Activated T-helper 17 cell treated with anti-CD3 and anti-CD28 coated beads, Interleukin-2, amount 50 U/mL, for 72 hours (primary cell): ENCODE measurements at regions not wholly inside any gene's neighbourhood (a gene's known extent, or its start where the extent isn't known, plus 50 kb on each side); places are given as distances from the start of the nearest gene placed in this dataset.
"Not testable (repeated sequence)": the region's sequence is repeated elsewhere in the genome, so short reads cannot be mapped to it uniquely, and the experiment has no call there.

ENCODE experiments used
- ATAC-seq: fragments of 150-1000 bp; cut with Tn5 transposase; replicated peaks from 2 replicates; pipeline ENCODE4 v1.10.0; 2021; ENCODE audit warnings: mild to moderate bottlenecking, moderate library complexity
- H3K27ac Mint-ChIP-seq: one replicate; pipeline ENCODE4 v1.8.0; 2022; ENCODE audit warnings: mixed read lengths
- H3K27me3 Mint-ChIP-seq: one replicate; pipeline ENCODE4 v1.8.0; 2022; ENCODE audit warnings: mixed read lengths
- H3K36me3 Mint-ChIP-seq: one replicate; pipeline ENCODE4 v1.8.0; 2022; ENCODE audit warnings: low read depth, mild to moderate bottlenecking, mixed read lengths
- H3K4me1 Mint-ChIP-seq: one replicate; pipeline ENCODE4 v1.8.0; 2022; ENCODE audit warnings: mixed read lengths
- H3K4me3 Mint-ChIP-seq: one replicate; pipeline ENCODE4 v1.8.0; 2022; ENCODE audit warnings: mild to moderate bottlenecking, mixed read lengths
- H3K9me3 Mint-ChIP-seq: one replicate; pipeline ENCODE4 v1.8.0; 2022; ENCODE audit warnings: mixed read lengths

GRCh38 chr6:113763876-113764275 is 93.3 kb upstream of the MARCKS start:
- H3K27me3 Mint-ChIP-seq = peaks cover 4% of the 10 kb centered on the region
- H3K4me1 Mint-ChIP-seq = no peaks in the 10 kb centered on the region
- H3K4me3 Mint-ChIP-seq = no peak overlapping the region
- ATAC-seq = peak; percentile 87
- no peaks in the 10 kb centered on the region for H3K9me3 Mint-ChIP-seq
- no peaks in the 10 kb centered on the region for H3K36me3 Mint-ChIP-seq
- no peak overlapping the region for H3K27ac Mint-ChIP-seq

DNA sequence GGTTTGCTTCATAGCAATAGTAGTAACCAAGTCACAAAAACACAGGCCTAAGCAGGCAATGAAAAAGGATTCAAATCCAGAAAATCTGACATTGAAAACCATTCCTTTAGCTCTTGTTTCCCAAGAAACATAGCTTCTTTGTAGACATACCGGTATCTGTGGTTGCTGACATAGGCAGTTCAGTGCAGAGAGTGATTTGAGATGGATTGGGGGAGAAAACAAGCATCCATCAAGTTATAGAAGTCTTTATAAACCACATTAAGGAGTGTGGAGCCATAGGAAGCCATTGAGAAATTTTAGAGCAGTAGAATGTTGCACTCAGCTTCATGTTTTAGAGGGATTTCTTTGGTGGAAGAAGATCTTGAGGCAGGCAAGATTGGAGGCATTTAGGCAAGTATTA is 91.2 kb upstream of the MARCKS start:
- H3K36me3 Mint-ChIP-seq = no peaks in the 10 kb centered on the region
- no peak overlapping the region for H3K27ac Mint-ChIP-seq
- no peaks in the 10 kb centered on the region for H3K9me3 Mint-ChIP-seq
- no peak for ATAC-seq
- peaks cover 4% of the 10 kb centered on the region for H3K27me3 Mint-ChIP-seq
- H3K4me3 Mint-ChIP-seq = no peak overlapping the region
- H3K4me1 Mint-ChIP-seq = no peaks in the 10 kb centered on the region

- H3K9me3 Mint-ChIP-seq = no peaks in the 10 kb centered on the region
These were observed 89.2 kb upstream of the MARCKS start for GRCh38 chr6:113767985-113768384.

GRCh38 chr6:113772961-113773360 is 84.2 kb upstream of the MARCKS start:
- ATAC-seq = no peak
- Mint-ChIP-seq H3K9me3 (no peaks in the 10 kb centered on the region), H3K4me1 (no peaks in the 10 kb centered on the region), H3K27me3 (no peaks in the 10 kb centered on the region), H3K36me3 (no peaks in the 10 kb centered on the region), H3K4me3 (no peak overlapping the region), H3K27ac (no peak overlapping the region)

More at GRCh38 chr6:113767985-113768384, 89.2 kb upstream of the MARCKS start:
- Mint-ChIP-seq H3K4me3 (no peak overlapping the region), H3K27ac (no peak overlapping the region), H3K36me3 (no peaks in the 10 kb centered on the region), H3K4me1 (no peaks in the 10 kb centered on the region), H3K27me3 (no peaks in the 10 kb centered on the region)
- no peak for ATAC-seq

DNA sequence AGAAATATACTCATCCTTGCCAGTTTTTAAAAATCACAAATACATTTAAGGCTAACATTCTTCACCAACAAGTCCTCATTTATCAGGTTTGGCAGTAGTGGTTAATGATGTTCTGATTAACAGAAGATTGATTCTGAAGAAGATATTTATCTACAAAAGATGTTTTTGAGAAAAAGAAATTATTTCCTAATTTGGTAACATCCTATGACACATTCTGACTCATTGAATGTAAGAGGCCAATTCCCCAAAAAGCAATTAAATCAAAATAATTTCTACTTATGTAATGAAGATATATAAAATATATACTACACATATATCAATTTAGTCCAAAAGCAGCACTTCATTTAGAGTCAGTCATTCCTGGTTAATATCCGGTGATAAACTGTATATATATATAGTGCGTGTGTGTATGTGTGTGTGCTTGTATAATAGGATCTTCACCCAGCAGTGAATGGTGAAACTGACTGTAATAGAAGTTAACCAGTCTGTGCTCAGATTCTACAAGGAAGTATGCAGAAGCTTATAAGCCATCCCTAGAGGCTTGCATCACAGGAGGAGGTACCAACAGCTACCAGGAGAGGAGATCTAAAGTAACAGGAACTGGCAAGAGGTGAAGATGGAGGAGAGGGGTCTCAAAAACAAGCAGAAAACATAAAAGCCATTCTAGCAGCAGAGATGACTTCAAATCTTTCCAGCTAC is 82.9 kb upstream of the MARCKS start:
- H3K4me3 Mint-ChIP-seq = no peak overlapping the region
- H3K36me3 Mint-ChIP-seq = no peaks in the 10 kb centered on the region
- H3K4me1 Mint-ChIP-seq = no peaks in the 10 kb centered on the region
- H3K27me3 Mint-ChIP-seq = no peaks in the 10 kb centered on the region
- no peaks in the 10 kb centered on the region for H3K9me3 Mint-ChIP-seq
- H3K27ac Mint-ChIP-seq = no peak overlapping the region
- no peak for ATAC-seq

- H3K4me1 Mint-ChIP-seq = no peaks in the 10 kb centered on the region
- H3K27ac Mint-ChIP-seq = no peak overlapping the region
These were observed 80.1 kb upstream of the MARCKS start for GRCh38 chr6:113776998-113777397.

GRCh38 chr6:113777601-113778000 is 79.5 kb upstream of the MARCKS start:
- Mint-ChIP-seq H3K27ac (no peak overlapping the region), H3K4me3 (no peak overlapping the region), H3K4me1 (no peaks in the 10 kb centered on the region), H3K9me3 (no peaks in the 10 kb centered on the region), H3K27me3 (no peaks in the 10 kb centered on the region), H3K36me3 (no peaks in the 10 kb centered on the region)
- no peak for ATAC-seq

More at GRCh38 chr6:113776998-113777397, 80.1 kb upstream of the MARCKS start:
- no peaks in the 10 kb centered on the region for H3K9me3 Mint-ChIP-seq
- no peak overlapping the region for H3K4me3 Mint-ChIP-seq
- no peaks in the 10 kb centered on the region for H3K27me3 Mint-ChIP-seq
- no peak for ATAC-seq
- H3K36me3 Mint-ChIP-seq = no peaks in the 10 kb centered on the region

DNA sequence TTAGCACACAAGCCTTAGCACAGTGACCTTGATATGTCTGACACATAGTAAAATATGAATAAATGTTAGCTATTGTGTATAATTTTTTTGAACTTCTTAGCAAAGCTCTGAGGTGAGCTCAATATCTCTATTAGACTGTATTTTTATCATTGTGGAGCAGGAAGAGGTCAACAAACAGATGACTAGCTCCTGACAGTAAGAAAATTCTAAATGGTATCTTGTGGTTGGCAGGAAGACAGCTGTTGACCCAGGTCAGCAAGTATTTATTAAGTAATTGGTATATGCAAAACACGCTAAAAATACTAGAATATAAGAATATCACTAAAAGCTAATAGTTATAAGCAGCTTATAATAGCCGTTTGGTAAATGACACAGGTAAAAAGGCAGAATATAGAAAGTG is 77.5 kb upstream of the MARCKS start:
- no peak for ATAC-seq
- Mint-ChIP-seq H3K9me3 (no peaks in the 10 kb centered on the region), H3K27ac (no peak overlapping the region), H3K4me3 (no peak overlapping the region), H3K36me3 (no peaks in the 10 kb centered on the region), H3K27me3 (no peaks in the 10 kb centered on the region), H3K4me1 (no peaks in the 10 kb centered on the region)

GRCh38 chr6:113782636-113783035 is 74.5 kb upstream of the MARCKS start:
- H3K9me3 Mint-ChIP-seq = no peaks in the 10 kb centered on the region
- ATAC-seq = no peak
- H3K4me3 Mint-ChIP-seq = no peak overlapping the region
- no peaks in the 10 kb centered on the region for H3K27me3 Mint-ChIP-seq
- H3K36me3 Mint-ChIP-seq = no peaks in the 10 kb centered on the region
- no peaks in the 10 kb centered on the region for H3K4me1 Mint-ChIP-seq
- H3K27ac Mint-ChIP-seq = no peak overlapping the region

DNA sequence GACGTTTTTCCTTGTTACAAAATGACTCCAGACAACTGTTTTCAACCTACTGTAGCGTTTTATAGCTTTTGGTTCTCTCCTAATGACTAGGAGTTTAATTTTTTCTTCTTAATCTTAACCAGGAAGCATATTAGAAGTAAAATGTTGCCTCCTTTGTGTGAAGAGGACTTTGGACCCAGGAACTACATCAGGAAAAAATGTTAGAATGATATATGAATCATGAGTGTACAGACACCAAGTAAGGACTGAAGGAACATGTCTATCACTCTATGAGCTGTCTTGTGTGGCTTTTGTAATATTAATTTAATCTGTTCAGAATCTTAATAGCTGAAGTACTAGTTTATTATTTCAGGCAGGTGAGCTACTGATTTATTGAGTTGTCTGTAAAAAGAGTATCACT is 71.0 kb upstream of the MARCKS start:
- H3K4me1 Mint-ChIP-seq = no peaks in the 10 kb centered on the region
- no peak overlapping the region for H3K4me3 Mint-ChIP-seq
- no peak for ATAC-seq
- no peaks in the 10 kb centered on the region for H3K9me3 Mint-ChIP-seq
- no peaks in the 10 kb centered on the region for H3K36me3 Mint-ChIP-seq
- no peaks in the 10 kb centered on the region for H3K27me3 Mint-ChIP-seq
- no peak overlapping the region for H3K27ac Mint-ChIP-seq

GRCh38 chr6:113788586-113788985 is 68.6 kb upstream of the MARCKS start:
- ATAC-seq = no peak

GRCh38 chr6:113791225-113791624 is 65.9 kb upstream of the MARCKS start:
- H3K27ac Mint-ChIP-seq, ATAC-seq, H3K4me3 Mint-ChIP-seq, H3K9me3 Mint-ChIP-seq, H3K36me3 Mint-ChIP-seq, H3K4me1 Mint-ChIP-seq: not testable (repeated sequence)
- peaks cover 11% of the 10 kb centered on the region for H3K27me3 Mint-ChIP-seq

More at GRCh38 chr6:113788586-113788985, 68.6 kb upstream of the MARCKS start:
- Mint-ChIP-seq H3K27me3 (no peaks in the 10 kb centered on the region), H3K36me3 (no peaks in the 10 kb centered on the region), H3K27ac (no peak overlapping the region), H3K9me3 (no peaks in the 10 kb centered on the region), H3K4me3 (no peak overlapping the region), H3K4me1 (no peaks in the 10 kb centered on the region)

DNA sequence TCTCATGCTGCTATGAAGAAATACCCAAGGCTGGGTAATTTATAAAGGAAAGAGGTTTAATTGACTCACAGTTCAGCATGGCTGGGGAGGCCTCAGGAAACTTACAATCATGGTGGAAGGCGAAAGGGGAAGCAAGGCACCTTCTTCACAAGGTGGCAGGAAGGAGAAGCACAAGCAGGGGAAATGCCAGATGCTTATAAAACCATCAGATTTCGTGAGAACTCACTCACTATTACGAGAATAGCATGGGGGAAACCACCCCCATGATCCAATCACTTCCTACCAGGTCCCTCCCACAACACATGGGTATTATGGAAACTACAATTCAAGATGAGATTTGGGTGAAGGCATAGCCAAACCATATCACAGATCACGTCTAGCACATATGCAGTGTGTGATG is 61.8 kb upstream of the MARCKS start:
- not testable (repeated sequence) for H3K27ac Mint-ChIP-seq, ATAC-seq, H3K4me3 Mint-ChIP-seq, H3K4me1 Mint-ChIP-seq, H3K9me3 Mint-ChIP-seq, H3K36me3 Mint-ChIP-seq
- H3K27me3 Mint-ChIP-seq = peaks cover 11% of the 10 kb centered on the region

DNA sequence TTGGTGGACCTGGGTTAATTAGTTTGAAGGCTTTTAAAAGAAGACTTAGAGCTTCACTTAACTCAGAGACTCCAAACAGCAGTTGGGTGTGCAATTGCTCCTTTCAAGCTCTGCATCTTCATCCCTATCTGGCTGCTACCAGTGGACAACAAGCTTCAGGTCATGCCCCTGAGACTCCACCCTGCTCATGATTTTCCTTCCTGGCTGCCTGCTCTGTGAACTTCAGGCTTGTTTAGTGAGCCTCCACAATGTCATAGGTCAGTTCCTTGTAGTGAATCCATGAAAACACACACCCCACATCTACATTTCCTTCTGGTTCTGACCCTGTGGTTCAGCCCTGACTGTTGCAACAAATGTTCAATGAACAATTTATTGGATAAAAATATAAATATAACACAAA is 61.1 kb upstream of the MARCKS start:
- Mint-ChIP-seq H3K36me3 (no peaks in the 10 kb centered on the region), H3K27ac (no peak overlapping the region), H3K27me3 (peaks cover 11% of the 10 kb centered on the region), H3K4me1 (no peaks in the 10 kb centered on the region), H3K9me3 (no peaks in the 10 kb centered on the region), H3K4me3 (no peak overlapping the region)
- no peak for ATAC-seq

- Mint-ChIP-seq H3K4me1 (no peaks in the 10 kb centered on the region), H3K9me3 (no peaks in the 10 kb centered on the region), H3K27ac (no peak overlapping the region), H3K27me3 (no peaks in the 10 kb centered on the region), H3K4me3 (no peak overlapping the region), H3K36me3 (no peaks in the 10 kb centered on the region)
- no peak for ATAC-seq
These were observed 54.4 kb upstream of the MARCKS start for GRCh38 chr6:113802779-113803178.
